Body of pancreas (tissue), 4 donors: ENCODE measurements at regions not wholly inside any gene's neighbourhood (a gene's known extent, or its start where the extent isn't known, plus 50 kb on each side); places are given as distances from the start of the nearest gene placed in this dataset.

Experiments
- ATAC-seq: fragments of 150-250 bp; one replicate; pipeline ENCODE4 v1.9.1; 2016
- DNase-seq, 4 donors: peaks; one replicate each; pipeline ENCODE4 v3.0.0-alpha.2; 2019
- H3K27ac ChIP-seq, 4 donors: fragments of 200-600 bp; sonication (generic); 1 replicate in 3 of 4; 2 replicates in 1 of 4; pipeline versions ENCODE4 v1.5.1 to v1.6.1; 2016 to 2019; ENCODE audit warnings: mild to moderate bottlenecking in 1 of 4, mixed read lengths in 1 of 4, moderate library complexity in 1 of 4
- H3K27me3 ChIP-seq, 2 donors: fragments of 200-600 bp; sonication (generic); one replicate each; pipeline ENCODE4 v1.6.0; 2016; ENCODE audit warnings: mild to moderate bottlenecking in 1 of 2
- H3K36me3 ChIP-seq, 2 donors: fragments of 200-600 bp; sonication (generic); replicated peaks in 1 of 2; 2 replicates each; pipeline ENCODE4 v1.5.1; 2016; ENCODE audit warnings: low read depth in 2 of 2; ENCODE audit not compliant: insufficient read depth in 1 of 2
- H3K4me1 ChIP-seq: fragments of 200-600 bp; sonication (generic); one replicate; pipeline ENCODE4 v1.6.0; 2016
- H3K4me3 ChIP-seq, 2 donors: fragments of 200-600 bp; sonication (generic); 1 replicate in 1 of 2; 2 replicates in 1 of 2; pipeline ENCODE4 v1.5.1; 2016 to 2019
- H3K9me3 ChIP-seq, 3 donors: fragments of 200-600 bp; sonication (generic); 1 replicate in 2 of 3; 2 replicates in 1 of 3; pipeline ENCODE4 v1.5.1; 2016
- POLR2A ChIP-seq, 3 donors: fragments of 450-650 bp; IDR thresholded peaks; one replicate each; pipeline ENCODE4 v1.6.1; 2016; ENCODE audit warnings: antibody characterized with exemption in 3 of 3, mild to moderate bottlenecking in 2 of 3
- WGBS, 2 donors: methylation state at CpG; one replicate each; pipeline ENCODE4 v1.1.5; 2017; 5-methylcytosine and 5-hydroxymethylcytosine counted together
- intact Hi-C: fragments of 100-400 bp; cut with DNase I; formaldehyde crosslinking; loops from one replicate; pipeline ENCODE4 v1.15.1; 2023
- TF ChIP-seq, protein P1 (sequence below), 7 experiments: fragments of 450-650 bp in 4 of 7; fragments of 200-600 bp in 3 of 7; sonication (generic) in 3 of 7; IDR thresholded peaks; one replicate each; pipeline ENCODE4 v1.5.1; 2016 to 2019; ENCODE audit warnings: antibody characterized with exemption in 7 of 7

DNA sequence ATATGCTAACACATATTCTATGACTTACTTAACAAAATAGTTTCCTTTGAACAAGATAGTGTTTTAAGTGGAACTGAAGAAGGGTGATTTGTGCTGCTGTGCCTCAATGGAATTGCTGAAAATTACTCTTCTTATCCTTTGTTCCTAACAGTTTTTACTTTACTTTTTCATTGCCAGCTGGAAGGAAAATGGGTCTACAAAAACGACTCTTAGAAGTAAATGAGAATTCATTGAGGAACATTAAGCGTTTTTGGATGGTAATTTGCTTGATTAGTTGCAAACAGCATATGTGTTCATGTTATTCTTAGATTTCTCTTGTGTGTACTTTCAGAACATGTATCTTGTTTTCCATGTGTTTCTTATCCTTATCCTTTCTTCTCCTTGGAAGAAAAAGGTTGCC is 170.4 kb upstream of the VEGFC start:
- H3K27ac ChIP-seq, result no peak overlapping the region
- DNase-seq (no peak), ATAC-seq (no peak)
- no peak overlapping the region for H3K4me3 ChIP-seq
- 29 to 33% methylated on average over 2 of the region's 2 CpGs for WGBS, 2 donors
- no peaks in the 10 kb centered on the region for H3K9me3 ChIP-seq
- no peaks in the 10 kb centered on the region for H3K36me3 ChIP-seq
- TF ChIP-seq POLR2A (IDR thresholded peaks at IDR 0.05), result no peak
- TF ChIP-seq, protein P1, sequence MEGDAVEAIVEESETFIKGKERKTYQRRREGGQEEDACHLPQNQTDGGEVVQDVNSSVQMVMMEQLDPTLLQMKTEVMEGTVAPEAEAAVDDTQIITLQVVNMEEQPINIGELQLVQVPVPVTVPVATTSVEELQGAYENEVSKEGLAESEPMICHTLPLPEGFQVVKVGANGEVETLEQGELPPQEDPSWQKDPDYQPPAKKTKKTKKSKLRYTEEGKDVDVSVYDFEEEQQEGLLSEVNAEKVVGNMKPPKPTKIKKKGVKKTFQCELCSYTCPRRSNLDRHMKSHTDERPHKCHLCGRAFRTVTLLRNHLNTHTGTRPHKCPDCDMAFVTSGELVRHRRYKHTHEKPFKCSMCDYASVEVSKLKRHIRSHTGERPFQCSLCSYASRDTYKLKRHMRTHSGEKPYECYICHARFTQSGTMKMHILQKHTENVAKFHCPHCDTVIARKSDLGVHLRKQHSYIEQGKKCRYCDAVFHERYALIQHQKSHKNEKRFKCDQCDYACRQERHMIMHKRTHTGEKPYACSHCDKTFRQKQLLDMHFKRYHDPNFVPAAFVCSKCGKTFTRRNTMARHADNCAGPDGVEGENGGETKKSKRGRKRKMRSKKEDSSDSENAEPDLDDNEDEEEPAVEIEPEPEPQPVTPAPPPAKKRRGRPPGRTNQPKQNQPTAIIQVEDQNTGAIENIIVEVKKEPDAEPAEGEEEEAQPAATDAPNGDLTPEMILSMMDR (IDR thresholded peaks at IDR 0.05), result no peak
- H3K27me3 ChIP-seq, result no peaks in the 10 kb centered on the region
- no peaks in the 10 kb centered on the region for H3K4me1 ChIP-seq
- intact Hi-C loops, result no loop called here

DNA sequence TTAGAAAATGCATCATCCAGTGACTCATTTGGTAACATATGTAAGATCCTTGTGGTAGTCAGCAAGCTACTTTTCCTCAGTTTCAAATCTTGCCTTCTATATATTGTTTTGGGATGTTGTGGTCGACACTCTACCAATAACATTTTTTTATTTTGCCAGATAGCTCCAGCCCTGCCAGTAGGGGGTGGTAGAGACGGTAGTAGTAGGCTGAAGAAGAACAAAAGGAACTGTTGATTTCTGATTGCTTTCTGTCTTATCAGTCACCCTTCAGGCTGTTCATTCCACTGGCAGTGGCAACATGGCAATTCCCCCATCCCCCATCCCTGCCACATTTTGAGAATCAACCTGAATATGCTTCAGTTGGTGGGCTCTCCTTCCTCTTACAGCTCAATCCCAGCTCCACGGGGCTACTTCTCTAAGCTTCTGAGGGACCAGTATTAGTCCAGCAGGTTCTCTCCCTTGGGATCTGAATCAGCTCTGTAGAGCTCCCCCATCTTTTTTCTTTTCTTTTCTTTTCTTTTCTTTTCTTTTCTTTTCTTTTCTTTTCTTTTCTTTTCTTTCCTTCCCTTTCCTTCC is 171.5 kb upstream of the VEGFC start:
- 42 to 50% methylated on average over 3 of the region's 3 CpGs for WGBS, 2 donors
- ATAC-seq (no peak), DNase-seq (no peak)
- H3K36me3 ChIP-seq, result no peaks in the 10 kb centered on the region
- no peaks in the 10 kb centered on the region for H3K4me1 ChIP-seq
- intact Hi-C loops, result no loop called here
- no peaks in the 10 kb centered on the region for H3K9me3 ChIP-seq
- TF ChIP-seq, protein P1 (IDR thresholded peaks at IDR 0.05), result no peak
- TF ChIP-seq POLR2A (IDR thresholded peaks at IDR 0.05), result no peak
- H3K4me3 ChIP-seq, result no peak overlapping the region
- H3K27ac ChIP-seq, result no peak overlapping the region
- H3K27me3 ChIP-seq, result no peaks in the 10 kb centered on the region

DNA sequence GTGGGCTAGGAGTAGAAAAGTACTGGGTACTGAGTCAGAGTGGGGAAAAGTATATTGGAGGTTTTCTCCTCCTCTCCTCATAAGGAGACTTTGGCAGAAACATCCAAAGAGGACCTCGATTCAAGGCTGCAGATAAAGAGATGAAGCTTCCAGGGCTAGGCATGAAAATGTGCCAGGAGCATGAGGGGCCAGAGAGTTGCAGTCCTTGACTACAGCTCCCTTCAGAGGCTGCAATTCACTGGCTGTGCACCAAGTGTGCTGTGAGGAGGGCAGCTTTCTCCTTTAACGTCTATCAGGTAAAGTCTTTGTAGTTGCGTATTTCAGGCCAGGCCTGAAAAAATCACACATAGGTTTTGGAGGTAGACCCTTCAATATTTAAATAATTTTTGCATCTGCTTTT is 174.9 kb upstream of the VEGFC start:
- Histone ChIP-seq H3K36me3 (no peaks in the 10 kb centered on the region), H3K4me1 (no peaks in the 10 kb centered on the region), H3K27me3 (no peaks in the 10 kb centered on the region), H3K4me3 (no peak overlapping the region), H3K27ac (no peak overlapping the region), H3K9me3 (no peaks in the 10 kb centered on the region)
- no peak for DNase-seq
- intact Hi-C loops, result no loop called here
- no peak for ATAC-seq
- no peak for TF ChIP-seq POLR2A (IDR thresholded peaks at IDR 0.05)
- TF ChIP-seq, protein P1 (IDR thresholded peaks at IDR 0.05), result no peak
- WGBS, 2 donors, result 41 to 52% methylated on average over 3 of the region's 3 CpGs

DNA sequence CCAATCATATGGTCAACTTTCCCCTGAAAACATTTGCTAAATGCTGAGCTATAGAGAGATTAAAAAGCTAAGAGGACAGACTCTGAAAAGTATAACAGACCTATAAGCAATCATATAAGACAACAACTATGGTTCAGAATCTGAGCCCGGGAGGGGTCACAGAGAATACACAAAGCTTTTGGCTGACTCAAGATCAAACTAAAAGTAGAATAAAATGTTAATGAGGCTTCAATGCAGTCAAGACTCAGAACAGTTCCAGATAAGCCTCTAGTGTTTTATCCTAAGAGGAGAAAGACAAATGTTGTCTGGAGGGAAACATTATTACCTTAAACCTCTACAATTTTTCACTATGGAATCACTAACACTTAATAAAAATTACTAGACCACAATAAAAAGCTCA is 175.4 kb upstream of the VEGFC start:
- Histone ChIP-seq H3K27me3 (no peaks in the 10 kb centered on the region), H3K9me3 (no peaks in the 10 kb centered on the region), H3K4me3 (no peak overlapping the region), H3K27ac (no peak overlapping the region), H3K4me1 (no peaks in the 10 kb centered on the region), H3K36me3 (no peaks in the 10 kb centered on the region)
- DNase-seq, result no peak
- WGBS, 2 donors, result 42 to 54% methylated on average over 1 of the region's 1 CpG
- intact Hi-C loops, result no loop called here
- TF ChIP-seq, protein P1 (IDR thresholded peaks at IDR 0.05), result no peak
- TF ChIP-seq POLR2A (IDR thresholded peaks at IDR 0.05), result no peak
- ATAC-seq, result no peak

DNA sequence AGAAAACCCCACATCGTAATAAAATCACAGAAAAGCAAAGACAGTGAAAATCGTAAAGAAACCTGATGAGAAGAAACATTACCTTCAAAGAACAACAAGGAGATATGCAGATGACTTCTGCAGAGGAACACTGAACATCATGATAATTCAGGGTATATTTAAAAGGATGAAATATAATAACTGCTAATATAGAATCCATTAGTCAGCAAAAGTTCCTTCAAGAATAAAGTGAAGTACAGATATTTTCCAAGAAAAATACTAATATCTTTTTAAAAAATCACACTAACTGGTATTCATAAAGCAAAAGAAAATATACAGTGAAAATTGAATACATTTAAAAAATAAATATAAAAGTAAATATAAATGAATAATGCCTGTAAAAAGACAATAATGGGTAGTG is 176.3 kb upstream of the VEGFC start:
- ATAC-seq (no peak), DNase-seq (no peak)
- no peak overlapping the region for H3K4me3 ChIP-seq
- no peaks in the 10 kb centered on the region for H3K36me3 ChIP-seq
- TF ChIP-seq, protein P1 (IDR thresholded peaks at IDR 0.05), result no peak
- no peak for TF ChIP-seq POLR2A (IDR thresholded peaks at IDR 0.05)
- intact Hi-C loops, result no loop called here
- H3K27me3 ChIP-seq, result no peaks in the 10 kb centered on the region
- H3K27ac ChIP-seq, result no peak overlapping the region
- no peaks in the 10 kb centered on the region for H3K9me3 ChIP-seq
- WGBS, 2 donors, result 34 to 41% methylated on average over 2 of the region's 2 CpGs
- no peaks in the 10 kb centered on the region for H3K4me1 ChIP-seq
